ENCODE measurements at regions not wholly inside any gene's neighbourhood (a gene's known extent, or its start where the extent isn't known, plus 50 kb on each side); places are given as distances from the start of the nearest gene placed in this dataset.
"Not testable (repeated sequence)": the region's sequence is repeated elsewhere in the genome, so short reads cannot be mapped to it uniquely, and the experiment has no call there.

- no peak for DNase-seq
- Mint-ChIP-seq H3K9me3 (ENCODE audit: low read depth) (no peaks in the 10 kb centered on the region), H3K36me3 (no peaks in the 10 kb centered on the region), H3K4me3 (no peak overlapping the region), H3K27me3 (peaks cover 2% of the 10 kb centered on the region), H3K4me1 (no peaks in the 10 kb centered on the region), H3K27ac (no peak overlapping the region)
- ATAC-seq = no peak
- CTCF ChIA-PET = no interaction called here
These were observed 157.9 kb upstream of the MARCKS start for GRCh38 chr6:113699239-113699638.

- H3K27ac Mint-ChIP-seq = no peak overlapping the region
- CTCF ChIA-PET = no interaction called here
- H3K4me3 Mint-ChIP-seq = no peak overlapping the region
- H3K4me1 Mint-ChIP-seq = no peaks in the 10 kb centered on the region
- H3K9me3 Mint-ChIP-seq (ENCODE audit: low read depth) = no peaks in the 10 kb centered on the region
- DNase-seq (no peak), ATAC-seq (no peak)
- peaks cover 2% of the 10 kb centered on the region for H3K27me3 Mint-ChIP-seq
- no peaks in the 10 kb centered on the region for H3K36me3 Mint-ChIP-seq
These were observed 155.4 kb upstream of the MARCKS start for GRCh38 chr6:113701552-113702254.

DNA sequence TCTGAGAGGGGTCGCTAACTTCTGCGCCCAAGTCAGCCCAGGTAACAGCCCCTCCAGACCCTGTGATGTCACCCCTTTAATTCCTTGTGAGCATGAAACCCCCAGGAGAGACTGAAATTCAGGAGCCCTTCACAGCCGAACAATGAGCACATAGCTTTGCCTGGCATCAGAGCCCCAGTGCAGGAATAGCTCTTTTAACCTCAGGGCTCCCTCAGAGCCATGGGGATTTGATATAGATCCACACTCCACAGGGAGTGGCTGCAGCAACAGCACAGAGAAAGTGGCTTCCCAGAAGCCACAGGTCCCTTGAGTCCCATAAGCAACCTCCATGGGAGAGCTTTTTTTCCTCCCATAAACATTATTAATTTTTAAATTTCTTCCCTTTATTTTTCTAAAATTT, 150.0 kb upstream of the MARCKS start:
- Mint-ChIP-seq H3K27me3 (no peaks in the 10 kb centered on the region), H3K27ac (no peak overlapping the region), H3K4me3 (no peak overlapping the region), H3K4me1 (no peaks in the 10 kb centered on the region), H3K9me3 (ENCODE audit: low read depth) (no peaks in the 10 kb centered on the region), H3K36me3 (no peaks in the 10 kb centered on the region)
- DNase-seq = no peak
- no peak for ATAC-seq
- CTCF ChIA-PET = no interaction called here

DNA sequence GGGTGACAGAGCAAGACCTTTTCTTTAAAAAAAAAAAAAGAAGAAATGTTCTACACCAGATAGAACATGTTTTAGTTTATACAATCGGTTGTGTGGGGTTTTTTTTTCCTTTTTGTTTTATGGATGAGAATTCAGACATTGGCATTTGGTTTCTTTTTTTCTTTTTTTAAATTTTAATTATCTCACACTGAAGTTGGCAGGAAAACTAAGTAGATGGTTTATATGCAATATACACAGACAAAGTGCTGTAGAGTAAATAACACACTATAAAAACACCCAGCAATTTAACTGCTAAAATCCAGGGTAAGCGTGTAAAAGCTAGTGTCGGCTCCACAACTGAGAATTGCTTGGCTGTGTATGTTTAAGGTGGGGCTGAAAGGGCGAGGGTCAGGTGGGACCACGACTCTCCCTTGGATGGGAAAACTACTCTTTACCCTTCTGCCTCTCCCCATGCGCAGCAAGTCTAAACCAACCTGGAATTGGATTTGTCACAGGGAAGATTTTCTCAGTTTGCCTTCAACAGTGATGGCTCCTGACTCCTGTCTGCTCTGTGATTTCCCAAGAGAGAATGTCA, 147.1 kb upstream of the MARCKS start:
- H3K36me3 Mint-ChIP-seq = no peaks in the 10 kb centered on the region
- CTCF ChIA-PET = no interaction called here
- no peaks in the 10 kb centered on the region for H3K4me1 Mint-ChIP-seq
- ATAC-seq (no peak), DNase-seq (no peak)
- no peak overlapping the region for H3K27ac Mint-ChIP-seq
- no peaks in the 10 kb centered on the region for H3K9me3 Mint-ChIP-seq (ENCODE audit: low read depth)
- H3K27me3 Mint-ChIP-seq = no peaks in the 10 kb centered on the region
- no peak overlapping the region for H3K4me3 Mint-ChIP-seq

GRCh38 chr6:113713665-113714064, 143.5 kb upstream of the MARCKS start:
- CTCF ChIA-PET = no interaction called here
- Mint-ChIP-seq H3K9me3 (ENCODE audit: low read depth) (no peaks in the 10 kb centered on the region), H3K4me3 (no peak overlapping the region), H3K36me3 (no peaks in the 10 kb centered on the region), H3K27me3 (no peaks in the 10 kb centered on the region), H3K4me1 (no peaks in the 10 kb centered on the region), H3K27ac (no peak overlapping the region)
- DNase-seq = no peak
- ATAC-seq = no peak

DNA sequence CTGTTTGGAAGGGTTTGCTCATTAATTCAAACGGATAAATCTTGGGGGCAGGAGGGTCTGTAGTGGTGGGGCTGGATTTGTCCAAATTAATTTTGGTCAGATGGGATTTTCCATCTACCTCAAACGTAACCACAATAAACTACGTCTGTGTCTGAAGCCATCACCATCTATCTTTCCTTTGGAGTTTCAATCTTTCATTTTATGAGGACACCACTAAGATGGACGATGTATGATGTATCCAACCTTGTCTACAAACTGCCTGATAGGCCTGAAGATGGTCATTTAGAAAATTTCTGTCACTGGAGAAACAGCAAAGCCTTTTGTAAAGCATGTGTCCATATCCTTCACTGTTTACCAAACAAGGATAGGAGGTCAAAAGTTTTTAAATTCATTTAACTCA, 138.6 kb upstream of the MARCKS start:
- Mint-ChIP-seq H3K4me1 (no peaks in the 10 kb centered on the region), H3K27me3 (peaks cover 3% of the 10 kb centered on the region), H3K27ac (no peak overlapping the region), H3K4me3 (no peak overlapping the region), H3K9me3 (ENCODE audit: low read depth) (no peaks in the 10 kb centered on the region), H3K36me3 (no peaks in the 10 kb centered on the region)
- CTCF ChIA-PET = no interaction called here
- ATAC-seq (no peak), DNase-seq (no peak)

DNA sequence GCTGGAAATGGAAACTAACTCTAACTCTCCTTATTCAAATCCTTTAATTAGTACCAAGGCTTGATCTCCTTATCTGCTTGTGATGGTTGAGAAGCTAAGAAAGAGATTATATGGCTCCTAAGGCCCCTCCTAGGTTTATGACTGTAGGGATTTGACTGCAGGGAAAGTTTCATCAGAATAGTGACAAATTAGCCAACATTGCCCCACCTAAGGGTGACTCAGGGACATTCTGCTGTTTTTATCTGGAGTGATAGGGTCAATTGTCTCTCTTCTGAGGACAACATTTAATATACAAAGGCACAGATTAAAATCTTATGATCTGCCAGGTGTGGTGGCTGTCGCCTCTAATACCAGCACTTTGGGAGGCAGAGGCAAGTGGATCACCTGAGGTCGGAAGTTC, 138.1 kb upstream of the MARCKS start:
- Mint-ChIP-seq H3K36me3 (no peaks in the 10 kb centered on the region), H3K27me3 (peaks cover 3% of the 10 kb centered on the region), H3K9me3 (ENCODE audit: low read depth) (no peaks in the 10 kb centered on the region), H3K27ac (no peak overlapping the region), H3K4me3 (no peak overlapping the region), H3K4me1 (no peaks in the 10 kb centered on the region)
- DNase-seq (no peak), ATAC-seq (no peak)
- CTCF ChIA-PET = no interaction called here

DNA sequence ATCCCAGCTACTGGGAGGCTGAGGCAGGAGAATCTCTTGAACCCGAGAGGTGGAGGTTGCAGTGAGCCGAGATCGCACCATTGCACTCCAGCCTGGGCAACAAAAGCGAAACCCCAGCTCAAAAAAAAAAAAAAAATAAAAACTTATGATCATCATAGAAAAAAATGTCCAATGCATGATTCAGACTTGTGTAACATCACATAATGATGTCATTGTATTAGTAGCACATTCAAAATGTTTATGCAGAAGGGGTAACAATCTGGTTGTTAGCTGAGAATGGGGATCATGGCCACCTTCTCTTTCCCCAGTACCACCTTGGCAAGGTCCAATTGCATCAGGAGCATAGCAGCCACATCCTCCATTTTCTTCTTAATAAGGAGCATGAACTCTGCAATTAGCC, 137.6 kb upstream of the MARCKS start:
- CTCF ChIA-PET = no interaction called here
- H3K4me3 Mint-ChIP-seq = no peak overlapping the region
- no peak for ATAC-seq
- H3K9me3 Mint-ChIP-seq (ENCODE audit: low read depth) = no peaks in the 10 kb centered on the region
- H3K36me3 Mint-ChIP-seq = no peaks in the 10 kb centered on the region
- H3K27ac Mint-ChIP-seq = no peak overlapping the region
- no peaks in the 10 kb centered on the region for H3K4me1 Mint-ChIP-seq
- peaks cover 3% of the 10 kb centered on the region for H3K27me3 Mint-ChIP-seq
- no peak for DNase-seq

DNA sequence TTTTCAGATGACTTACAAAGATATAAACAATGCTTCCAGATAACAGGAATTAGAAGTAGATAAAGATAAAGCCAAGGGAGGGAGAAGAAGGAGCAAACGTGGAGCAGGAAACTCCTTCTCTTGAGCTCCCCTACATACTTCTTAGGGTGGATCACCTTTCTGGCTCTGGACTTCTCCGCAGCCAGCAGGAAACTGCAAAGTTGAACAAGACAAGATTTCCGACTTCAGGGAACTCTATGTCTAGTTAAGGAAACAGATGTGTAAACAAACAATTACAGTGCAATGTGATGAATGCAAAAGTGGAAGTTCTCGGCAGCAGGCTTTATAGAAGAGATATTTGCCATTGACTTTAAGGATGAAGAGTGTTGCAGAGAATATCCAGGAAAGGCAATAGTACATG, 134.0 kb upstream of the MARCKS start:
- H3K4me1 Mint-ChIP-seq = no peaks in the 10 kb centered on the region

GRCh38 chr6:113724927-113725326, 132.2 kb upstream of the MARCKS start:
- H3K27ac Mint-ChIP-seq; H3K4me3 Mint-ChIP-seq; H3K9me3 Mint-ChIP-seq (ENCODE audit: low read depth); ATAC-seq; H3K36me3 Mint-ChIP-seq; DNase-seq; CTCF ChIA-PET; H3K4me1 Mint-ChIP-seq; H3K27me3 Mint-ChIP-seq: not testable (repeated sequence)

More for the DNA sequence above, 134.0 kb upstream of the MARCKS start:
- Mint-ChIP-seq H3K27ac (no peak overlapping the region), H3K27me3 (peaks cover 5% of the 10 kb centered on the region), H3K36me3 (no peaks in the 10 kb centered on the region), H3K9me3 (ENCODE audit: low read depth) (no peaks in the 10 kb centered on the region), H3K4me3 (no peak overlapping the region)
- DNase-seq = no peak
- ATAC-seq = no peak
- CTCF ChIA-PET = no interaction called here

GRCh38 chr6:113731541-113731940, 125.6 kb upstream of the MARCKS start:
- no peak for ATAC-seq
- H3K27ac Mint-ChIP-seq = no peak overlapping the region
- H3K4me1 Mint-ChIP-seq = no peaks in the 10 kb centered on the region
- H3K4me3 Mint-ChIP-seq = no peak overlapping the region
- no peaks in the 10 kb centered on the region for H3K36me3 Mint-ChIP-seq
- DNase-seq = no peak
- peaks cover 2% of the 10 kb centered on the region for H3K27me3 Mint-ChIP-seq
- peaks cover 2% of the 10 kb centered on the region for H3K9me3 Mint-ChIP-seq (ENCODE audit: low read depth)
- CTCF ChIA-PET = no interaction called here

DNA sequence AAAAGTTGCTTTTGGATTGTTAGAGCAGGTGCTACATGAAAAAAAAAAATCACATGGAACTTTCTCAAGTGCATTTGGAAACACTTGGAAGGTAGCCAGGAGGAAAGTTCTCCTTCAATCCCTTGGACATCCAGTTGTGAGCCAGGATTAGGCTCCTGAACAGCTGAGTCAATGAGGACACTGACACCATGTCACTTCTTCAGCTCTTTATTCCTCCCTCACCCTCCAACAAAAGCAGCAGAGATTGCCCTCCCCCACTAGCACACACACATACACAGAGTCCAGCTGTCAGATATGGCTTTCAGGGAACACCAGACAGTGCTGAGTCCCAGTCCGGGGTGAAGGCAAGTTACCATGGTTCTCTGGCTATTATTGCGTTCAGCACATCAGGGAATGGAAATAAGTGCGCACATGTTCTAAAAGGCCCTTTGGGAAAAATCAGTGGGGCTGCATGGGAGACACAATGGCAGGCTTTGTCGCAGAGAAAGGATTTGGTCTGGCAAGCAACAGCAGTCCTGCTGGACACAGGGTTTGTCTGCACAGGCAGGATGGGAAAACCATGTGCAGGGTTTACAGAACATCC, 124.7 kb upstream of the MARCKS start:
- ATAC-seq (no peak), DNase-seq (no peak)
- CTCF ChIA-PET = no interaction called here
- no peaks in the 10 kb centered on the region for H3K4me1 Mint-ChIP-seq
- no peak overlapping the region for H3K4me3 Mint-ChIP-seq
- peaks cover 2% of the 10 kb centered on the region for H3K9me3 Mint-ChIP-seq (ENCODE audit: low read depth)
- H3K27ac Mint-ChIP-seq = no peak overlapping the region
- no peaks in the 10 kb centered on the region for H3K36me3 Mint-ChIP-seq
- H3K27me3 Mint-ChIP-seq = peaks cover 2% of the 10 kb centered on the region

GRCh38 chr6:113733381-113733780, 123.8 kb upstream of the MARCKS start:
- Mint-ChIP-seq H3K27me3 (no peaks in the 10 kb centered on the region), H3K27ac (no peak overlapping the region), H3K9me3 (ENCODE audit: low read depth) (peaks cover 2% of the 10 kb centered on the region), H3K4me1 (no peaks in the 10 kb centered on the region), H3K4me3 (no peak overlapping the region), H3K36me3 (no peaks in the 10 kb centered on the region)
- CTCF ChIA-PET = no interaction called here
- ATAC-seq = no peak
- no peak for DNase-seq

- no peak overlapping the region for H3K27ac Mint-ChIP-seq
- no peaks in the 10 kb centered on the region for H3K36me3 Mint-ChIP-seq
- ATAC-seq (no peak), DNase-seq (no peak)
- no peaks in the 10 kb centered on the region for H3K27me3 Mint-ChIP-seq
- CTCF ChIA-PET = no interaction called here
- peaks cover 2% of the 10 kb centered on the region for H3K9me3 Mint-ChIP-seq (ENCODE audit: low read depth)
- H3K4me3 Mint-ChIP-seq = no peak overlapping the region
- no peaks in the 10 kb centered on the region for H3K4me1 Mint-ChIP-seq
These were observed 122.2 kb upstream of the MARCKS start for GRCh38 chr6:113734982-113735381.
